ENCODE measurements at regions not wholly inside any gene's neighbourhood (a gene's known extent, or its start where the extent isn't known, plus 50 kb on each side); places are given as distances from the start of the nearest gene placed in this dataset.

DNA sequence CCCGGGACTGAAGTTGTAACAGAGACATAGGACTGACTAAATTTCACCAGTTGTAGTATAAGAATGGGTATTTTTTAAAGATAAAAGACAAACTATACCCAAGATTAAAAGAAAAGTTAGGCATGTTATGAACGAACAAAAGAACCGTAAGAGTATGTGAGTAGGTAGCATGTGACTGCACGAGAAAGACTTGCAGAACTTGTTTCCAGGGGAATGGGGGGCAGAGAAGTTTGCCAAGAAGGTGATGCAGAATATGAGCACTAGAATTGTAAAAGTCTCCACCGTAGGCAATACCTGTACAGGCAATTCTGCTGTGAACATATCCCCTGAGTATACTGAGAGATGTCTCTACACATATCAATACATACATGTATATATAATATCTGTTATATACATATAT, 614.7 kb downstream of the PRELID2 start:
- CTCF ChIA-PET, result no interaction called here
- Mint-ChIP-seq H3K9me3 (peaks cover 1% of the 10 kb centered on the region), H3K4me1 (ENCODE audit: low read depth) (no peaks in the 10 kb centered on the region), H3K27ac (no peak overlapping the region), H3K4me3 (no peak overlapping the region), H3K27me3 (ENCODE audit: low read depth) (no peaks in the 10 kb centered on the region), H3K36me3 (ENCODE audit: low read depth) (no peaks in the 10 kb centered on the region)
- DNase-seq, result no peak
- intact Hi-C loops (cut with micrococcal nuclease), result no loop called here

- no peaks in the 10 kb centered on the region for H3K4me1 Mint-ChIP-seq (ENCODE audit: low read depth)
- no peak overlapping the region for H3K27ac Mint-ChIP-seq
- H3K27me3 Mint-ChIP-seq (ENCODE audit: low read depth), result no peaks in the 10 kb centered on the region
- no peaks in the 10 kb centered on the region for H3K36me3 Mint-ChIP-seq (ENCODE audit: low read depth)
- intact Hi-C loops (cut with micrococcal nuclease), result no loop called here
- DNase-seq, result no peak
- peaks cover 12% of the 10 kb centered on the region for H3K9me3 Mint-ChIP-seq
- CTCF ChIA-PET, result no interaction called here
- no peak overlapping the region for H3K4me3 Mint-ChIP-seq
These were observed 616.2 kb downstream of the PRELID2 start for GRCh38 chr5:145218982-145219381.

GRCh38 chr5:145218019-145218418, 617.1 kb downstream of the PRELID2 start:
- Mint-ChIP-seq H3K4me1 (ENCODE audit: low read depth) (no peaks in the 10 kb centered on the region), H3K4me3 (no peak overlapping the region), H3K27ac (no peak overlapping the region), H3K36me3 (ENCODE audit: low read depth) (no peaks in the 10 kb centered on the region), H3K27me3 (ENCODE audit: low read depth) (no peaks in the 10 kb centered on the region), H3K9me3 (peaks cover 14% of the 10 kb centered on the region)
- intact Hi-C loops (cut with micrococcal nuclease), result no loop called here
- CTCF ChIA-PET, result no interaction called here
- DNase-seq, result no peak

DNA sequence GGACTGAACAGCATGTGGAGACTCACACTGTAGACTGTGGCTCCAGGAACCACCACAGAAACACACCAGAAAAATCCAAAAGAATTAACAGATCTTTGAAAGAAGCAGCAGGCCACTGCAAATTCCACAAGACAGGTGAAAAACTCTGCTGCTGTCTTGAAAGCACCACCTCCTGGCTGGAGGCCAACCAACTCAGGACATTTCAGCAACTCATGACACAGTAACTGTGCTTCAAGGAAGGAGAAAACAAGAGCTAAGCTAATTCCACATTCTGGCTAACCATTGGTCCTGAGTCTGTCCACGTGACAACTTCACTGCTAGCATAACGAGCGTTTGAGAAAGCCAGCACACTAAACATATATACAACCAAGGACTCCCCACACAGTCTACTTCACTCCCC, 625.1 kb downstream of the PRELID2 start:
- Mint-ChIP-seq H3K27me3 (ENCODE audit: low read depth) (no peaks in the 10 kb centered on the region), H3K36me3 (ENCODE audit: low read depth) (no peaks in the 10 kb centered on the region), H3K4me3 (no peak overlapping the region), H3K27ac (no peak overlapping the region), H3K4me1 (ENCODE audit: low read depth) (no peaks in the 10 kb centered on the region), H3K9me3 (peaks cover 22% of the 10 kb centered on the region)
- CTCF ChIA-PET, result no interaction called here
- intact Hi-C loops (cut with micrococcal nuclease), result no loop called here
- no peak for DNase-seq

- intact Hi-C loops (cut with micrococcal nuclease), result no loop called here
- Mint-ChIP-seq H3K4me3 (no peak overlapping the region), H3K9me3 (peaks cover 8% of the 10 kb centered on the region), H3K27ac (no peak overlapping the region), H3K27me3 (ENCODE audit: low read depth) (no peaks in the 10 kb centered on the region), H3K36me3 (ENCODE audit: low read depth) (no peaks in the 10 kb centered on the region), H3K4me1 (ENCODE audit: low read depth) (no peaks in the 10 kb centered on the region)
- DNase-seq, result no peak
- CTCF ChIA-PET, result no interaction called here
These were observed 629.6 kb downstream of the PRELID2 start for GRCh38 chr5:145205546-145205945.

DNA sequence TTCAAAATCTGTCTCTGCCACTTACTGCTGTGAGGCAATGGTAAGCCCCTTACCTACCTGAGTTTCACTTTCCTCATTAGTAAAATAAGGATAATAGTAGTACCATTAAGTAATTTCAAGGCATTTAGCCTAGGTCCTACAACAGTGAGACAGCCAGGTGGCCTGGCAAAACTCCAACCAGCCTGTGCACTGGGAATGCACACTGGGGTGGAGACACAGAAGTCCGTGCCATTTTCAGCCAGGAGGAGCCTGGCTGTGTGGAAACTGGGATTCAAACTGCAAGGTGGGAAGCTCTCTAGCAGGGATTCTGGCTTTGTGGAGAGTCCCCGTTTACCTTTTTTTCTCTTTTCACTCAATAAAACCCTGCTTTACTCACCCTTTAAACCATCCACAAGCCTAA, 630.4 kb downstream of the PRELID2 start:
- Mint-ChIP-seq H3K36me3 (ENCODE audit: low read depth) (no peaks in the 10 kb centered on the region), H3K27me3 (ENCODE audit: low read depth) (no peaks in the 10 kb centered on the region), H3K4me3 (no peak overlapping the region), H3K4me1 (ENCODE audit: low read depth) (no peaks in the 10 kb centered on the region), H3K9me3 (peaks cover 8% of the 10 kb centered on the region), H3K27ac (no peak overlapping the region)
- CTCF ChIA-PET, result interaction anchor here (0.5 kb wide), 1 partner anchor 997 kb away, joined by 3 read pairs; no protein-coding TSS in a partner anchor
- intact Hi-C loops (cut with micrococcal nuclease), result no loop called here
- no peak for DNase-seq

DNA sequence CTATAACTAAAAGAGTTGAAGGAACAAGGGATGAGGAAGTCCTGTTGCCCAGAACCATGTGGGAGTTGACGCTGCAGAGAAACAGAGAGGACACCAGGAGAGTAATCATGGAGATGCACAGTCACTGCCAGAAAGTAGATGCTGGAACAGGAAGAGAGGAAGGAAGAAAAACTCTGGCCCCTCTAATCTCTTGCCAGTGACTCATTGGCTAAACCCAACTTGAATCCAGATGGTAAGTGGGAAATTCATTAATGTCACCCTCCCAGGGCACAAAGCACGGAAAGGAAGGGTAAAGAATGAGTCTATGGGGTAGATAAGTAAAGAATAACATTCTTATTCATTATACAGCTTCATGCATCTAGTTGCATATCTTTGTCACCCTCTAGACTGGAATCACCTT, 631.9 kb downstream of the PRELID2 start:
- H3K4me3 Mint-ChIP-seq, result no peak overlapping the region
- CTCF ChIA-PET, result no interaction called here
- peaks cover 6% of the 10 kb centered on the region for H3K9me3 Mint-ChIP-seq
- H3K27me3 Mint-ChIP-seq (ENCODE audit: low read depth), result no peaks in the 10 kb centered on the region
- H3K4me1 Mint-ChIP-seq (ENCODE audit: low read depth), result no peaks in the 10 kb centered on the region
- H3K36me3 Mint-ChIP-seq (ENCODE audit: low read depth), result no peaks in the 10 kb centered on the region
- no peak for DNase-seq
- H3K27ac Mint-ChIP-seq, result no peak overlapping the region
- intact Hi-C loops (cut with micrococcal nuclease), result no loop called here

GRCh38 chr5:145198525-145199260, 636.4 kb downstream of the PRELID2 start:
- peaks cover 6% of the 10 kb centered on the region for H3K9me3 Mint-ChIP-seq
- no peak overlapping the region for H3K27ac Mint-ChIP-seq
- no peaks in the 10 kb centered on the region for H3K36me3 Mint-ChIP-seq (ENCODE audit: low read depth)
- H3K4me1 Mint-ChIP-seq (ENCODE audit: low read depth), result no peaks in the 10 kb centered on the region
- H3K27me3 Mint-ChIP-seq (ENCODE audit: low read depth), result no peaks in the 10 kb centered on the region
- H3K4me3 Mint-ChIP-seq, result no peak overlapping the region
- DNase-seq, result no peak
- intact Hi-C loops (cut with micrococcal nuclease), result no loop called here
- CTCF ChIA-PET, result no interaction called here

- Mint-ChIP-seq H3K36me3 (ENCODE audit: low read depth) (no peaks in the 10 kb centered on the region), H3K9me3 (peaks cover 3% of the 10 kb centered on the region), H3K4me3 (no peak overlapping the region), H3K27me3 (ENCODE audit: low read depth) (no peaks in the 10 kb centered on the region), H3K4me1 (ENCODE audit: low read depth) (no peaks in the 10 kb centered on the region), H3K27ac (no peak overlapping the region)
- CTCF ChIA-PET, result no interaction called here
- DNase-seq, result no peak
- intact Hi-C loops (cut with micrococcal nuclease), result no loop called here
These were observed 645.4 kb downstream of the PRELID2 start for GRCh38 chr5:145189746-145190145.

- H3K9me3 Mint-ChIP-seq, result peaks cover 6% of the 10 kb centered on the region
- H3K4me1 Mint-ChIP-seq (ENCODE audit: low read depth), result no peaks in the 10 kb centered on the region
- CTCF ChIA-PET, result no interaction called here
- no peak overlapping the region for H3K4me3 Mint-ChIP-seq
- H3K27ac Mint-ChIP-seq, result no peak overlapping the region
- intact Hi-C loops (cut with micrococcal nuclease), result no loop called here
- H3K27me3 Mint-ChIP-seq (ENCODE audit: low read depth), result no peaks in the 10 kb centered on the region
- no peaks in the 10 kb centered on the region for H3K36me3 Mint-ChIP-seq (ENCODE audit: low read depth)
- no peak for DNase-seq
These were observed 654.8 kb downstream of the PRELID2 start for GRCh38 chr5:145180371-145180770.

GRCh38 chr5:145178641-145179523, 656.3 kb downstream of the PRELID2 start:
- no peak overlapping the region for H3K27ac Mint-ChIP-seq
- H3K4me3 Mint-ChIP-seq, result no peak overlapping the region
- H3K4me1 Mint-ChIP-seq (ENCODE audit: low read depth), result no peaks in the 10 kb centered on the region
- no peaks in the 10 kb centered on the region for H3K36me3 Mint-ChIP-seq (ENCODE audit: low read depth)
- no peaks in the 10 kb centered on the region for H3K27me3 Mint-ChIP-seq (ENCODE audit: low read depth)
- DNase-seq, result no peak
- peaks cover 6% of the 10 kb centered on the region for H3K9me3 Mint-ChIP-seq
- CTCF ChIA-PET, result no interaction called here
- intact Hi-C loops (cut with micrococcal nuclease), result no loop called here

DNA sequence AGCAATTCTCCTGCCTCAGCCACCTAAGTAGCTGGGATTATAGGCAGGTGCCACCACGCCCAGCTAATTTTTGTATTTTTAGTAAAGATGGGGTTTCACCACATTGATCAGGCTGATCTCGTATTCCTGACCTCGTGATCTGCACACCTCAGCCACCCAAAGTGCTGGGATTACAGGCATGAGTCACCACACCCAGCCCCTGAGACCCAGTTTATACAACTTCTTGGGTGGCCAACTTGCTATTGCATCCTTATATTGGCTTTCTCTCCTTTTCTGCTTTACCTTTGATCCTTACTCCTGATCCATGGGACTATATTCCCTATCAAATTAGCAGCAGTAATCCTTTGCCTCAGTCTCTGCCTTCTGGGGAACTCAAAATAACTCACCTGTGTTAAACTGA, 659.1 kb downstream of the PRELID2 start:
- Mint-ChIP-seq H3K4me1 (ENCODE audit: low read depth) (no peaks in the 10 kb centered on the region), H3K27ac (no peak overlapping the region), H3K36me3 (ENCODE audit: low read depth) (no peaks in the 10 kb centered on the region), H3K4me3 (no peak overlapping the region), H3K27me3 (ENCODE audit: low read depth) (no peaks in the 10 kb centered on the region), H3K9me3 (peaks cover 5% of the 10 kb centered on the region)
- CTCF ChIA-PET, result interaction anchor here (0.6 to 0.7 kb wide), 2 partner anchors 341 to 843 kb away, joined by 3 to 5 read pairs; no protein-coding TSS in a partner anchor
- no peak for DNase-seq
- intact Hi-C loops (cut with micrococcal nuclease), result no loop called here

DNA sequence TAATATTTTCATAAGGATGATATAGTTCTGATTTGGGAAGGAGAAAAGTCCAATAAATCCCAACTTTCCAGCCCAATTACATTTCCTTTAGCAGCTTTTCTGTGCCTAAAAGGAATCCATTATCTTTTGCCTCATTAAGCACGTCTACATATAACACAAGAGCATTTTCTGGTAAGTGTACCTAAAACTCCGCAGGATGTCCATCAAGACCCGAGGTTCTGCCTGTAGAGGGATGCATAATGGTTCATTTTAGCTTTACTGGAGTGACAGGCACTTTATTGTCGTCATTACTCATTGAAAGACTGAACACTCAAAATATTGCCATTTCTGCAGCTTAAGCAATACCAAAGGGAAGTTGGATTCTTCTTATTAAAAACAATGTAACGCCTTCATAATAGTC, 669.0 kb downstream of the PRELID2 start:
- no peak overlapping the region for H3K4me3 Mint-ChIP-seq
- no peaks in the 10 kb centered on the region for H3K27me3 Mint-ChIP-seq (ENCODE audit: low read depth)
- no peaks in the 10 kb centered on the region for H3K9me3 Mint-ChIP-seq
- CTCF ChIA-PET, result no interaction called here
- no peaks in the 10 kb centered on the region for H3K4me1 Mint-ChIP-seq (ENCODE audit: low read depth)
- no peaks in the 10 kb centered on the region for H3K36me3 Mint-ChIP-seq (ENCODE audit: low read depth)
- H3K27ac Mint-ChIP-seq, result no peak overlapping the region
- no peak for DNase-seq
- intact Hi-C loops (cut with micrococcal nuclease), result no loop called here
